HepG2 (cell line): ENCODE measurements at regions not wholly inside any gene's neighbourhood (a gene's known extent, or its start where the extent isn't known, plus 50 kb on each side); places are given as distances from the start of the nearest gene placed in this dataset.
A peak's percentile ranks its signal among the peaks of the same experiment; 100 is the strongest.

ENCODE experiments used
- ATAC-seq: fragments of 200-7000 bp; cut with Tn5 transposase; 3 replicates; pipeline ENCODE4 v1.9.1; 2020; ENCODE audit warnings: mild to moderate bottlenecking, moderate library complexity
- BruUV-seq: library from RNA; stranded (reverse); fragments of 400-500 nt; replicated peaks from 2 replicates; lab custom pipeline; 2021; lab: Mats Ljungman, UMichigan
- CTCF ChIA-PET: fragments of 300-600 bp; formaldehyde crosslinking; extraction: SDS; loops from one replicate; lab custom pipeline; 2021; ENCODE audit warnings: low total read pairs, inconsistent platforms, low intra/inter-chr PET ratio; lab: Yijun Ruan, JAX
- POLR2A ChIA-PET: fragments of 350-600 bp; sonication (Branson Sonifier 250); formaldehyde crosslinking; loops from one replicate; lab custom pipeline; 2020; ENCODE audit warnings: antibody characterized with exemption, inconsistent platforms; lab: Yijun Ruan, JAX
- DNase-seq: peaks from one replicate; pipeline ENCODE4 v3.0.0-alpha.2; 2015; ENCODE audit warnings: low spot score
- FAIRE-seq: peaks from 3 replicates; lab custom pipeline; 2011; peaks lifted over from hg19 to GRCh38; lab: Jason Lieb, UNC
- H2AFZ ChIP-seq: one replicate; pipeline ENCODE4 v1.6.1; 2011; ENCODE audit warnings: low read length, inconsistent platforms
- H3K27ac ChIP-seq: fragments of 300-600 bp; 3 replicates; pipeline ENCODE4 v1.8.0; 2011; ENCODE audit warnings: mixed run types, mild to moderate bottlenecking, mixed read lengths, low read length, inconsistent platforms; ENCODE audit not compliant: insufficient read depth; ENCODE audit errors: extremely low read length
- H3K27me3 ChIP-seq, 2 experiments: fragments of 200-600 bp in 1 of 2; 2 replicates in 1 of 2; 3 replicates in 1 of 2; pipeline versions ENCODE4 v1.6.0 to v1.8.0; 2011; ENCODE audit warnings: low read length in 2 of 2, mild to moderate bottlenecking in 2 of 2, moderate library complexity in 2 of 2, inconsistent platforms in 1 of 2; ENCODE audit not compliant: insufficient read depth in 2 of 2, control insufficient read depth in 1 of 2
- H3K36me3 ChIP-seq, 2 experiments: fragments of 200-600 bp in 1 of 2; replicated peaks in 1 of 2; 2 replicates in 1 of 2; 3 replicates in 1 of 2; pipeline versions ENCODE4 v1.5.1 to v1.8.0; 2011; ENCODE audit warnings: low read length in 2 of 2, inconsistent platforms in 1 of 2; ENCODE audit not compliant: insufficient read depth in 2 of 2, control insufficient read depth in 1 of 2
- H3K4me1 ChIP-seq: 2 replicates; pipeline ENCODE4 v1.5.1; 2012; ENCODE audit warnings: low read length, inconsistent platforms; ENCODE audit not compliant: insufficient read depth
- H3K4me2 ChIP-seq: 2 replicates; pipeline ENCODE4 v1.6.0; 2011; ENCODE audit warnings: low read depth, low read length, inconsistent platforms
- H3K4me3 ChIP-seq, 3 experiments: fragments of 200-600 bp in 1 of 3; sonication (generic), shearing (Covaris generic) in 1 of 3; replicated peaks in 1 of 3; 2 replicates each; pipeline ENCODE4 v1.5.1; 2011 to 2016; ENCODE audit warnings: low read length in 3 of 3, inconsistent platforms in 2 of 3, low read depth in 2 of 3, mild to moderate bottlenecking in 2 of 3, control low read depth in 1 of 3, mixed read lengths in 1 of 3; ENCODE audit not compliant: insufficient read depth in 1 of 3
- H3K79me2 ChIP-seq: one replicate; pipeline ENCODE4 v1.6.1; 2011; ENCODE audit warnings: low read length, inconsistent platforms; ENCODE audit not compliant: insufficient read depth
- H3K9ac ChIP-seq: 2 replicates; pipeline ENCODE4 v1.6.0; 2011; ENCODE audit warnings: mild to moderate bottlenecking, low read depth, low read length, inconsistent platforms; ENCODE audit not compliant: insufficient read depth
- H3K9me3 ChIP-seq: 2 replicates; pipeline ENCODE4 v1.5.1; 2012; ENCODE audit warnings: mild to moderate bottlenecking, low read length
- H4K20me1 ChIP-seq: 2 replicates; pipeline ENCODE4 v1.6.0; 2011; ENCODE audit warnings: inconsistent platforms, mild to moderate bottlenecking, low read length, moderate library complexity; ENCODE audit not compliant: insufficient read depth
- FOXK2 ChIP-seq: fragments of 450-650 bp; IDR thresholded peaks from 2 replicates; pipeline ENCODE4 v1.6.1; 2016
- GLMP ChIP-seq: sonication (generic); formaldehyde crosslinking; IDR thresholded peaks from 2 replicates; pipeline ENCODE4 v1.9.0; 2021; ENCODE audit warnings: missing genetic modification reagents, mild to moderate bottlenecking, borderline replicate concordance
- HNRNPK ChIP-seq: fragments of 200-400 bp; formaldehyde crosslinking; IDR thresholded peaks from 2 replicates; pipeline ENCODE4 v1.6.1; 2018; ENCODE audit warnings: low read length, low read depth, moderate library complexity, mild to moderate bottlenecking; ENCODE audit not compliant: poor library complexity, severe bottlenecking
- MBD4 ChIP-seq: IDR thresholded peaks from 2 replicates; pipeline ENCODE4 v1.6.1; 2012; ENCODE audit warnings: low read length, inconsistent platforms, borderline replicate concordance
- REL ChIP-seq: sonication (generic); formaldehyde crosslinking; conservative IDR thresholded peaks from 2 replicates; pipeline ENCODE4 v1.8.0; 2022; ENCODE audit warnings: mild to moderate bottlenecking, missing genetic modification reagents, moderate library complexity
- SKIL ChIP-seq: sonication (generic); formaldehyde crosslinking; IDR thresholded peaks from 2 replicates; pipeline ENCODE4 v1.8.0; 2022; ENCODE audit warnings: missing genetic modification reagents, mild to moderate bottlenecking, moderate library complexity, borderline replicate concordance
- SRY ChIP-seq: sonication (generic); formaldehyde crosslinking; IDR thresholded peaks from 2 replicates; pipeline ENCODE4 v1.8.0; 2022; ENCODE audit warnings: mild to moderate bottlenecking, missing genetic modification reagents
- ZNF256 ChIP-seq: sonication (generic); formaldehyde crosslinking; conservative IDR thresholded peaks from 2 replicates; pipeline ENCODE4 v1.4.0; 2020; ENCODE audit warnings: missing genetic modification reagents
- WGBS: methylation state at CpG from one replicate; pipeline ENCODE4 v1.1.6; 2017; ENCODE audit warnings: low lambda C conversion rate; 5-methylcytosine and 5-hydroxymethylcytosine counted together
- in situ Hi-C: cut with HindIII; loops from 2 replicates; pipeline ENCODE4 v1.10.0; 2017; ENCODE audit warnings: low pct_unique_long_range_greater_than_20kb; ENCODE audit not compliant: extremely low pct_ligation_motif_present
- intact Hi-C: fragments of 100-400 bp; cut with micrococcal nuclease; formaldehyde crosslinking; loops from one replicate; pipeline ENCODE4 v1.10.0; 2022; ENCODE audit not compliant: unreplicated experiment
- TF ChIP-seq, protein P1 (sequence below): sonication (generic); formaldehyde crosslinking; IDR thresholded peaks from 2 replicates; pipeline ENCODE4 v1.5.1; 2020; ENCODE audit warnings: missing genetic modification reagents, mild to moderate bottlenecking, borderline replicate concordance

GRCh38 chr3:170790647-170791046, 79.3 kb downstream of the RPL22L1 start (continued):
- TF ChIP-seq MBD4: no peak
- no peak for TF ChIP-seq ZNF256
- no peak for TF ChIP-seq SRY

GRCh38 chr3:170787464-170787863, 82.5 kb downstream of the RPL22L1 start:
- Histone ChIP-seq H3K9me3 (no peaks in the 10 kb centered on the region), H3K4me1 (no peaks in the 10 kb centered on the region), H2AFZ (no peak overlapping the region), H3K27ac (no peak overlapping the region), H3K36me3 (no peaks in the 10 kb centered on the region), H3K27me3 (no peaks in the 10 kb centered on the region), H3K4me2 (no peak overlapping the region), H3K9ac (no peak overlapping the region), H3K79me2 (no peaks in the 10 kb centered on the region), H3K4me3 (no peak overlapping the region), H4K20me1 (no peaks in the 10 kb centered on the region)
- DNase-seq (no peak), ATAC-seq (no peak), FAIRE-seq (no peak)
- CTCF ChIA-PET: no interaction called here
- no TSS peak for BruUV-seq
- intact Hi-C loops: no loop called here
- POLR2A ChIA-PET: no interaction called here
- in situ Hi-C loops: no loop called here
- TF ChIP-seq FOXK2 (no peak), SKIL (CRISPR knock-in tag) (no peak), HNRNPK (peak; percentile 53)
- 16% methylated on average over 2 of the region's 2 CpGs for WGBS

- H3K4me1 ChIP-seq: no peaks in the 10 kb centered on the region
- no peak overlapping the region for H3K4me3 ChIP-seq
- 24% methylated on average over 3 of the region's 3 CpGs for WGBS
- no peaks in the 10 kb centered on the region for H3K9me3 ChIP-seq
- H2AFZ ChIP-seq: no peak overlapping the region
- ATAC-seq (no peak), DNase-seq (no peak), FAIRE-seq (no peak)
- in situ Hi-C loops: no loop called here
- ChIA-PET CTCF (no interaction called here), POLR2A (no interaction called here)
- H3K36me3 ChIP-seq: no peaks in the 10 kb centered on the region
- H3K79me2 ChIP-seq: no peaks in the 10 kb centered on the region
- intact Hi-C loops: no loop called here
- BruUV-seq: no TSS peak
- H3K27me3 ChIP-seq: no peaks in the 10 kb centered on the region
- no peak overlapping the region for H3K4me2 ChIP-seq
- H4K20me1 ChIP-seq: no peaks in the 10 kb centered on the region
- no peak overlapping the region for H3K27ac ChIP-seq
- H3K9ac ChIP-seq: no peak overlapping the region
- TF ChIP-seq, protein P1, sequence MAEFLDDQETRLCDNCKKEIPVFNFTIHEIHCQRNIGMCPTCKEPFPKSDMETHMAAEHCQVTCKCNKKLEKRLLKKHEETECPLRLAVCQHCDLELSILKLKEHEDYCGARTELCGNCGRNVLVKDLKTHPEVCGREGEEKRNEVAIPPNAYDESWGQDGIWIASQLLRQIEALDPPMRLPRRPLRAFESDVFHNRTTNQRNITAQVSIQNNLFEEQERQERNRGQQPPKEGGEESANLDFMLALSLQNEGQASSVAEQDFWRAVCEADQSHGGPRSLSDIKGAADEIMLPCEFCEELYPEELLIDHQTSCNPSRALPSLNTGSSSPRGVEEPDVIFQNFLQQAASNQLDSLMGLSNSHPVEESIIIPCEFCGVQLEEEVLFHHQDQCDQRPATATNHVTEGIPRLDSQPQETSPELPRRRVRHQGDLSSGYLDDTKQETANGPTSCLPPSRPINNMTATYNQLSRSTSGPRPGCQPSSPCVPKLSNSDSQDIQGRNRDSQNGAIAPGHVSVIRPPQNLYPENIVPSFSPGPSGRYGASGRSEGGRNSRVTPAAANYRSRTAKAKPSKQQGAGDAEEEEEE (CRISPR knock-in tag): no peak
- TF ChIP-seq GLMP (CRISPR knock-in tag) (no peak), REL (CRISPR knock-in tag) (no peak)
Measured at GRCh38 chr3:170785454-170785853, 84.5 kb downstream of the RPL22L1 start.
